ENCODE measurements at regions not wholly inside any gene's neighbourhood (a gene's known extent, or its start where the extent isn't known, plus 50 kb on each side); places are given as distances from the start of the nearest gene placed in this dataset.

DNA sequence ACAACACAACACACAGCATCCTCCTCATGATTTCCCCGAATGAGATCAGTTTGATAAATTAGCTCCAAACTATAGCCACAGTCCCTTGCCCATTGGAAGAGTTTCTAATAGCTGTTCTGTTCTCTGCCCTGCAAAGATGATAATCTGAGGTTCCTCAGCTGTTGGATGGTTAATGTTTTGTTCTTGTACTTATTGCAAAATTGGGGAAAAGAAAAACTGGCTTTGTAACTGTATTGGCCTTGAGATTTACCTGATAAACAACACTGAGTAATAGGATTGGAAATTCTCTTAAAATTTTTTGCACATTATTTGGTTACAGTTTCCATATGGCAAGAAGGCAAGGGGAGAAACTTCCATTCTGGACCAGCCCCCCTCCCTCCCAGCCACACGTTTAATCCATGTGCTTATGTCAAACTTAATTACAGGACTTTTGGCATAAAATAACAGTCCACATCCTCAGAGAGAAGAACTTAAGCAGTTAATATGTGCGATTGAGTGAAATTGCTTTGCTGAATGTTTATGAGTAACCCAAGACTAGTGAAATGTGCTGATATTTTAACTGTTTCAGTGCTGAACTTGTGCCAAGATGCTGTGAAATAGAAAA is 119.1 kb upstream of the ZFHX3 start (continued):
- TF ChIP-seq SMC3 (IDR thresholded peaks at IDR 0.05; ENCODE audit: low read depth, low read length) (peak; percentile 18; the same call in 1 of the 2 replicates), MXI1 (IDR thresholded peaks at IDR 0.05; ENCODE audit: low read depth, low read length) (peak; percentile 34; the same call in 1 of the 2 replicates), CHD2 (IDR thresholded peaks at IDR 0.05; ENCODE audit: low read length, partially characterized antibody) (no peak), GATA2 (CRISPR knock-in tag; IDR thresholded peaks at IDR 0.05) (peak; percentile 84), NFIC (IDR thresholded peaks at IDR 0.05; ENCODE audit: borderline replicate concordance) (0 out of 2 replicates have a peak, but pooled peaks have one; percentile 21), RFX5 (IDR thresholded peaks at IDR 0.05; ENCODE audit: low read length) (no peak), EP300 (IDR thresholded peaks at IDR 0.05; ENCODE audit: borderline replicate concordance in 1 of 2, low read depth in 1 of 2, low read length in 1 of 2) (peak in 1 of 2 experiments; percentile 30; a peak in 1 of 4 replicates), FOXM1 (IDR thresholded peaks at IDR 0.05; ENCODE audit: low read depth) (no peak)
- TF ChIP-seq, protein P1, sequence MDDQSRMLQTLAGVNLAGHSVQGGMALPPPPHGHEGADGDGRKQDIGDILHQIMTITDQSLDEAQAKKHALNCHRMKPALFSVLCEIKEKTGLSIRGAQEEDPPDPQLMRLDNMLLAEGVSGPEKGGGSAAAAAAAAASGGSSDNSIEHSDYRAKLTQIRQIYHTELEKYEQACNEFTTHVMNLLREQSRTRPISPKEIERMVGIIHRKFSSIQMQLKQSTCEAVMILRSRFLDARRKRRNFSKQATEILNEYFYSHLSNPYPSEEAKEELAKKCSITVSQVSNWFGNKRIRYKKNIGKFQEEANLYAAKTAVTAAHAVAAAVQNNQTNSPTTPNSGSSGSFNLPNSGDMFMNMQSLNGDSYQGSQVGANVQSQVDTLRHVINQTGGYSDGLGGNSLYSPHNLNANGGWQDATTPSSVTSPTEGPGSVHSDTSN (IDR thresholded peaks at IDR 0.05) = peak; percentile 61

GRCh38 chr16:73166441-73166851 is 118.5 kb upstream of the ZFHX3 start:
- Histone ChIP-seq H3K9me2 (no peaks in the 10 kb centered on the region), H3K9me3 (no peaks in the 10 kb centered on the region), H3K4me3 (ENCODE audit: low read depth in 2 of 2, low read length in 1 of 2) (peak overlapping the region in 1 of 2 experiments; percentile 1; a peak in 2 of 4 replicates), H3K4me1 (ENCODE audit: control insufficient read depth in 1 of 2, insufficient read depth in 2 of 2, low read depth in 1 of 2, low read length in 1 of 2) (peaks cover 9 to 31% of the 10 kb centered on the region in 2 experiments; a peak in 3 of 4 replicates), H3K27ac (ENCODE audit: low read depth in 2 of 2, low read length in 1 of 2) (peak overlapping the region; percentile 59 to 79; a peak in 3 of 4 replicates), H3K36me3 (replicated peaks in 1 of 2; ENCODE audit: control insufficient read depth in 1 of 2, insufficient read depth in 2 of 2, low read length in 1 of 2) (no peaks in the 10 kb centered on the region), H3K4me2 (peak overlapping the region; percentile 68), H4K20me1 (ENCODE audit: insufficient read depth) (no peaks in the 10 kb centered on the region), H3K27me3 (ENCODE audit: insufficient read depth) (no peaks in the 10 kb centered on the region), H3K79me2 (ENCODE audit: insufficient read depth) (no peaks in the 10 kb centered on the region), H3F3A (replicated peaks; ENCODE audit: insufficient read depth) (no peaks in the 10 kb centered on the region), H2AFZ (ENCODE audit: low read depth) (peak overlapping the region; percentile 67; the same call in 1 of the 2 replicates), H3K9ac (peak overlapping the region; percentile 29; the same call in 1 of the 2 replicates)
- TF ChIP-seq TAF1 (IDR thresholded peaks at IDR 0.05; ENCODE audit: borderline replicate concordance, low read depth, low read length) (no peak), TCF12 (IDR thresholded peaks at IDR 0.05) (no peak), EP300 (IDR thresholded peaks at IDR 0.05; ENCODE audit: borderline replicate concordance in 1 of 2, low read depth in 1 of 2, low read length in 1 of 2) (no peak), FOXM1 (IDR thresholded peaks at IDR 0.05; ENCODE audit: low read depth) (no peak), GABPA (IDR thresholded peaks at IDR 0.05; ENCODE audit: low read depth) (no peak), ZBTB33 (IDR thresholded peaks at IDR 0.05; ENCODE audit: borderline replicate concordance, low read depth) (no peak), CHD2 (IDR thresholded peaks at IDR 0.05; ENCODE audit: low read length, partially characterized antibody) (no peak), GATA2 (CRISPR knock-in tag; IDR thresholded peaks at IDR 0.05) (no peak)
- TF ChIP-seq, protein P2, sequence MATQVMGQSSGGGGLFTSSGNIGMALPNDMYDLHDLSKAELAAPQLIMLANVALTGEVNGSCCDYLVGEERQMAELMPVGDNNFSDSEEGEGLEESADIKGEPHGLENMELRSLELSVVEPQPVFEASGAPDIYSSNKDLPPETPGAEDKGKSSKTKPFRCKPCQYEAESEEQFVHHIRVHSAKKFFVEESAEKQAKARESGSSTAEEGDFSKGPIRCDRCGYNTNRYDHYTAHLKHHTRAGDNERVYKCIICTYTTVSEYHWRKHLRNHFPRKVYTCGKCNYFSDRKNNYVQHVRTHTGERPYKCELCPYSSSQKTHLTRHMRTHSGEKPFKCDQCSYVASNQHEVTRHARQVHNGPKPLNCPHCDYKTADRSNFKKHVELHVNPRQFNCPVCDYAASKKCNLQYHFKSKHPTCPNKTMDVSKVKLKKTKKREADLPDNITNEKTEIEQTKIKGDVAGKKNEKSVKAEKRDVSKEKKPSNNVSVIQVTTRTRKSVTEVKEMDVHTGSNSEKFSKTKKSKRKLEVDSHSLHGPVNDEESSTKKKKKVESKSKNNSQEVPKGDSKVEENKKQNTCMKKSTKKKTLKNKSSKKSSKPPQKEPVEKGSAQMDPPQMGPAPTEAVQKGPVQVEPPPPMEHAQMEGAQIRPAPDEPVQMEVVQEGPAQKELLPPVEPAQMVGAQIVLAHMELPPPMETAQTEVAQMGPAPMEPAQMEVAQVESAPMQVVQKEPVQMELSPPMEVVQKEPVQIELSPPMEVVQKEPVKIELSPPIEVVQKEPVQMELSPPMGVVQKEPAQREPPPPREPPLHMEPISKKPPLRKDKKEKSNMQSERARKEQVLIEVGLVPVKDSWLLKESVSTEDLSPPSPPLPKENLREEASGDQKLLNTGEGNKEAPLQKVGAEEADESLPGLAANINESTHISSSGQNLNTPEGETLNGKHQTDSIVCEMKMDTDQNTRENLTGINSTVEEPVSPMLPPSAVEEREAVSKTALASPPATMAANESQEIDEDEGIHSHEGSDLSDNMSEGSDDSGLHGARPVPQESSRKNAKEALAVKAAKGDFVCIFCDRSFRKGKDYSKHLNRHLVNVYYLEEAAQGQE (IDR thresholded peaks at IDR 0.05; ENCODE audit: low read depth, low read length) = no peak
- TF ChIP-seq, protein P3, sequence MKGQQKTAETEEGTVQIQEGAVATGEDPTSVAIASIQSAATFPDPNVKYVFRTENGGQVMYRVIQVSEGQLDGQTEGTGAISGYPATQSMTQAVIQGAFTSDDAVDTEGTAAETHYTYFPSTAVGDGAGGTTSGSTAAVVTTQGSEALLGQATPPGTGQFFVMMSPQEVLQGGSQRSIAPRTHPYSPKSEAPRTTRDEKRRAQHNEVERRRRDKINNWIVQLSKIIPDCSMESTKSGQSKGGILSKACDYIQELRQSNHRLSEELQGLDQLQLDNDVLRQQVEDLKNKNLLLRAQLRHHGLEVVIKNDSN (IDR thresholded peaks at IDR 0.05; ENCODE audit: borderline replicate concordance, low read depth) = no peak
- CTCF ChIA-PET = interaction anchor here (1.0 to 1.5 kb wide), 3 partner anchors 37 to 971 kb away, joined by 3 read pairs; no protein-coding TSS in a partner anchor
- no peak for DNase-seq
- WGBS (ENCODE audit: low lambda C conversion rate) = 49% methylated on average over 5 of the region's 5 CpGs
- POLR2A ChIA-PET = interaction anchor here (0.6 kb wide), 1 partner anchor 1314 kb away, joined by 3 read pairs; no protein-coding TSS in a partner anchor

Measured in SK-N-SH (cell line).